GM18505 (cell line): ENCODE measurements at regions not wholly inside any gene's neighbourhood (a gene's known extent, or its start where the extent isn't known, plus 50 kb on each side); places are given as distances from the start of the nearest gene placed in this dataset.

Experiments
- ATAC-seq: cut with Tn5 transposase; IDR thresholded peaks from one replicate; pipeline ENCODE4 v1.9.1; 2021; ENCODE audit not compliant: unreplicated experiment
- POLR2A ChIP-seq: IDR thresholded peaks from 4 replicates; pipeline ENCODE4 v1.6.1; 2011; ENCODE audit warnings: borderline replicate concordance; ENCODE audit not compliant: insufficient read depth, insufficient read length; ENCODE audit errors: extremely low read depth

GRCh38 chr6:22656706-22657351, 87.5 kb downstream of the HDGFL1 start:
- TF ChIP-seq POLR2A = no peak
- ATAC-seq = peak; percentile 73

GRCh38 chr6:22657352-22657980, 88.1 kb downstream of the HDGFL1 start:
- peak; percentile 60 for ATAC-seq

GRCh38 chr6:22658183-22658582, 88.8 kb downstream of the HDGFL1 start:
- TF ChIP-seq POLR2A = no peak
- ATAC-seq = no peak

More at GRCh38 chr6:22657352-22657980, 88.1 kb downstream of the HDGFL1 start:
- no peak for TF ChIP-seq POLR2A

DNA sequence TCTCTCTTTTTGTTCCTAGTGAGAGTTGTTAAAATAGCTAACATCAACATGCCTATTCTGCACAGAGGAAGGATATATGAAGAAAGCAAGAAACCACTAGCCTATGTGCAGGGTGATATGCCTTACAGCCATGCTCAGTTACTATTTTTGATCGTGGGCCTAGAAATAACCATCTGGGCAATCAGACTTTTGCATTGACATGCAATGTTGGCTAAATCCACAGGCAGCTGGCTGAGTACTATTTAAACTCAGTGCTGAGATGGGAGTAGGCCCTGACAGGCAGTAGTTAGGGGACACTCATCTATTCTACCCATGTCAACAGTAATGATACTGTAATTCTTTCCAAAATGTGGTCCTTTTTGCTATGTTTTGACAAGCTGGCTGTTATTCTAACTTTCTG, 89.6 kb downstream of the HDGFL1 start:
- ATAC-seq = no peak
- TF ChIP-seq POLR2A = no peak

DNA sequence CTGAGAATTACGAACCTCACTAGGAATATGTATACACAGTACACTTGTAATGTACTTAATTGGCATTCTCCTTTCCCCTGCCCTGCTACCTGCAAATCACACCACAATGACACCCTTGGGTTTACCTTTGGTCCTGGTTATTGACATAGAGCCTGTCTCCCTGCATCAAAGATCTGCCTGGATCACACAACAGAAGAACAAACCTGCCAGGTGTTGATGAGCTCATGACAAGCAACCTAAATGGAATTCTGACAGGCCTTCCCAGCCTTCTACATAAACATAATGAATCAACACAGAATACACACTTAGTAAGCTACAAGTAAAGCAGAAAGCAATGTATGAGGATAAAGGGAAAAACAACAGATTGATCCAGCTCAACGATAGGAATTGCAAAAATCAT, 95.6 kb downstream of the HDGFL1 start:
- ATAC-seq = no peak
- TF ChIP-seq POLR2A = no peak

GRCh38 chr6:22666021-22666420, 96.7 kb downstream of the HDGFL1 start:
- no peak for TF ChIP-seq POLR2A
- ATAC-seq = no peak

- no peak for ATAC-seq
- no peak for TF ChIP-seq POLR2A
Measured at GRCh38 chr6:22666586-22666985, 97.2 kb downstream of the HDGFL1 start.

DNA sequence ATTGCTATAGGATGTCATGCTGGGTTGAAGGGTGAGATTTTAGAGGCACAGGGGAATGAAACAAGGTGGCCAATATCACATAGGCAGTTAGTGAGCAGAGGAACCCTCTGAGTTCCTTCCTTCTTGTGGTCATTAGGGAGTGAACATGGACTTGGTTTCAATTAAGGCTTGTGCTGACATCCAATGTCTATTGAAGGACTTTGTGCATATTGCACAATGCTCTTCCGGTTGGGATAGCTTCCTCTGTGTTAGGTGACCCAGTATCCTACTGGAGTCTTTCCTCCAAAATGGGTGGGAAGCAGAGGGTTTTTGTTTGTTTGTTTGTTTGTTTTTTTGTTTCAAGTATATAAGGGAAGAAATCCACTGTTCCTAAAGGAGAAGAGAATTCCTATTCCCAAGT, 98.5 kb downstream of the HDGFL1 start:
- no peak for ATAC-seq
- no peak for TF ChIP-seq POLR2A

DNA sequence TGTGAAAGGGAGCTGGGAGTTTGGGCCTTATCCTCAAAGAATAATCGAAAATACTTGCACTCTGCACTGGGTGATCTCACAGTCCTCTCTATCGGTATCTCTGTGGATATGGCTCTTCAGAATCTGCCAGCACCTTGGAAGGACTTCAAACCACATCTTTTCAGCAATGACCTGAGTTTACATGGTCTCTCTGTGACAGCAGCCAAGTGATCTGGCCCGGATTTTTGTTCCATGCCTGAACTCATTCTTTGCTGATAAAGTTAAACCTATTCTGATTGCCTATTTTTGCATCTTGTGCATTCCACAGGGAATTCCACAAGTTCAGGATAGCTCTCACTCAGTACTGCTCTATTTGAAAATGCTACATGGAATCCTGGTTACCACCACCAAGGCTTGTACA, 98.9 kb downstream of the HDGFL1 start:
- no peak for ATAC-seq
- TF ChIP-seq POLR2A = no peak

DNA sequence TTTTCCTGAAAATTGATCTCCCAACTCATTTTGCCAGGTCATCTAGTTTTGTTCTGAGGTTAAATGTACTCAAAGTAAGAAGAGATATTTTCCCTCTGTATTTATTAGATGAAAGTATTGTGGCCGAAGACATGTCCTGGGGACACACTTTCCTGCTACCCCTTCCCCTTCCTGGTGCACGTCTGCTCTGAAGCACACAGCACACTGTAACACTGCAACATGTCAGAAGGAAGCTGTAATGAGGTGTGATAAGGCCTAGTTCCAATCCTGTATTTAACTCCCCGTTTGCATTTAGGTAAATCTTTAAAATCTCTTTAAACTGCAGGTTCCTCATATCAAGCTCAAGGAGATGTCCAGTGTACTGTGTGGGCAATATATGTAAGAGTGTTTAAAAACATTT, 99.4 kb downstream of the HDGFL1 start:
- ATAC-seq = no peak
- TF ChIP-seq POLR2A = no peak

DNA sequence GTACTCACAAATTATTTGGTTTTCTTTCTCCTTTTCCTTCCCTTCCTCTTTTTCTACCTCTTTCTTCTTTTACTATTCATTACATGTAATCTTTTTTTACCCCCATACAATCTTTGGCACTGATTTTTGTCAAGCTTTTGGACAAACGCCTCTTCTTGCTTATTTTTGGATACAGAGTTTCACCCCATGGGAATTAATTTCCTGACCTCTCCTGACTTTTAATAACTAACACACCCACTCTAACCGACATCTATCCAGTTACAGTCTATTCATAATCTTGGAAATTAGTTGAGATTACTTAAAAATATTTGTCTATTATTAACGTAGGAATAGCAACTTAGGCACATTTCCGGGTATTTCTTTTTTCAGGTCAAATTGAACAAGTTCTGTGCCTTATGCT, 101.2 kb downstream of the HDGFL1 start:
- no peak for TF ChIP-seq POLR2A
- no peak for ATAC-seq

DNA sequence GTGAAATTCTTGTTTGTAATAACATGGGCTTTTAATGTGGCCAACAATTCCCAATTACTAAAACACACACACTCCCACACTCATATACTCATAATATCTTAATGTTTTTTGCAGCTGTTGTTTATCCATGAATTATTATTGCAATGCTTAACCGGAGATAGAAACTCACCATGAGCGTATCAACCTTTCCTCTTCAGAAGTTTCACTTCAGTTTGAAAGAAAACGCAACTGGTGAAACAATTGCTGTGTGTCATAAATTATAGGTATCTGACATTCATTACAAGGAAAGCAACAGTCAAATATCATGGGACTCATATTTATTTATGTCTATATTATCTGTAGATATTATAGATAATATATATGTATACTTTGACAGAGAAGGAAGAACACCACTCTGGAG, 104.1 kb downstream of the HDGFL1 start:
- no peak for ATAC-seq
- TF ChIP-seq POLR2A = no peak

DNA sequence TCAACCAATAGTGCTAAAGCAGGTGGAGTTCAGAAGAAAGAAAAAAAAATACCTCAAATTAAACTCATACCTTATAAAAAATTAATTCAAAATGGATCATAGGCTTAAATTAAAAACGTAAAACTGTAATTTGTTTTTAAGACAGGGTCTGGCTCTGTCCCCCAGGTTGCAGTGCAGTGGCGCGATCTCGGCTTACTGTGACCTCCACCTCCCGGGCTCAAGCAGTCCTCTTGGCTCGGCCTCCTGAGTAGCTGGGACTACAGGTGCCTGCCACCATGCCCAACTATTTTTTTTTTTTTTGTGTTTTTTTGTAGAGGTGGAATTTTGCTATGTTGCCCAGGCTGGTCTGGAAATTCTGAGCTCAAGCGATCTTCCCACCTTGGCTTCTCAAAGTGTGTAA, 111.6 kb downstream of the HDGFL1 start:
- no peak for ATAC-seq
- no peak for TF ChIP-seq POLR2A

DNA sequence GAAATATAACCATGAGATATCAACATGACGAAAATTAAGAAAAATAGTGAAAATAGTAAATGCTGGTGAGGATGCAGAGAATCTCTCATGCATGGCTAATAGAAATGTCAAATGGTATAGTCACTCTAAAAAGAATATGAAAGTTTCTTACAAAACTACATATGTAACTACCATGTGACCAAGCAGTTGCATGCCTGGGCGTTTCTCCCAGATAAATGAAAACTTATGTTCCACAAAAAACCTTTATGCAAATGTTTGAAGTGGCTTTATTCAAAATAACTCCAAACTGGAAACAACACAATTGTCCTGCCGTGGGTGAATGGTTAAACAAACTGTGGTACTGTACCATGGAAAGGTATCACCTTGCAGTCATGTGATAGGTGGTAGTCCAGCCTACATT, 112.4 kb downstream of the HDGFL1 start:
- no peak for ATAC-seq

More for the DNA sequence above, 112.4 kb downstream of the HDGFL1 start:
- TF ChIP-seq POLR2A = no peak
